Panc1 (cell line): ENCODE measurements at regions not wholly inside any gene's neighbourhood (a gene's known extent, or its start where the extent isn't known, plus 50 kb on each side); places are given as distances from the start of the nearest gene placed in this dataset.

Source experiments
- POLR2AphosphoS5 ChIP-seq: IDR thresholded peaks from 2 replicates; pipeline ENCODE4 v1.6.1; 2012; ENCODE audit warnings: mild to moderate bottlenecking, low read depth, low read length, moderate library complexity
- SIN3A ChIP-seq: IDR thresholded peaks from 2 replicates; pipeline ENCODE4 v1.6.1; 2012; ENCODE audit warnings: low read depth, mild to moderate bottlenecking, low read length, moderate library complexity, borderline replicate concordance; ENCODE audit not compliant: insufficient read depth
- TCF7L2 ChIP-seq: IDR thresholded peaks from 2 replicates; pipeline ENCODE4 v1.6.1; 2011; ENCODE audit warnings: mild to moderate bottlenecking, low read depth, low read length, inconsistent platforms
- TF ChIP-seq, protein P1 (sequence below): fragments of 450-650 bp; IDR thresholded peaks from 2 replicates; pipeline ENCODE4 v1.5.1; 2017; ENCODE audit warnings: mild to moderate bottlenecking
- TF ChIP-seq, protein P2 (sequence below), 2 experiments: IDR thresholded peaks; 2 replicates each; pipeline ENCODE4 v1.6.1; 2011 to 2012; ENCODE audit warnings: low read depth in 2 of 2, control low read depth in 1 of 2, low read length in 1 of 2, mild to moderate bottlenecking in 1 of 2, moderate library complexity in 1 of 2; ENCODE audit not compliant: insufficient read depth in 1 of 2

DNA sequence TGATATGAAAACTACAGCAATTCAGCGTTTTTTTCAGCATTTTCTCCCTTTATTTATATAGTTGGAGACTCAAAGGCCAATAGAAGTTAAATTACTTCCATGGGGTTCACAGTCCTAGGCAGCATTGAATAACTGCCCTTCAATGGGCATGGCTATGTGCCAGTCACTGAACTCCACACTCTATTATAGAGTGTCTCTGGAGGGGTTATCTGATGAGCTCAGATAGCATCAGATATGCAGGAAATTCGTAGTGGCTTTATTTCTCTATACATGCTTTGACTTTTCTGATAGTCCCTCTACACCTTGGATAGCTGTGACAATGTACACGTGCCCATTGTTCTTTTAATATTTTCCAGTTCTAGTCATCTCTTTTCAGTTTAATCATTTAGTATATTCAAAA is 396.9 kb upstream of the CBLB start:
- TF ChIP-seq, protein P1, sequence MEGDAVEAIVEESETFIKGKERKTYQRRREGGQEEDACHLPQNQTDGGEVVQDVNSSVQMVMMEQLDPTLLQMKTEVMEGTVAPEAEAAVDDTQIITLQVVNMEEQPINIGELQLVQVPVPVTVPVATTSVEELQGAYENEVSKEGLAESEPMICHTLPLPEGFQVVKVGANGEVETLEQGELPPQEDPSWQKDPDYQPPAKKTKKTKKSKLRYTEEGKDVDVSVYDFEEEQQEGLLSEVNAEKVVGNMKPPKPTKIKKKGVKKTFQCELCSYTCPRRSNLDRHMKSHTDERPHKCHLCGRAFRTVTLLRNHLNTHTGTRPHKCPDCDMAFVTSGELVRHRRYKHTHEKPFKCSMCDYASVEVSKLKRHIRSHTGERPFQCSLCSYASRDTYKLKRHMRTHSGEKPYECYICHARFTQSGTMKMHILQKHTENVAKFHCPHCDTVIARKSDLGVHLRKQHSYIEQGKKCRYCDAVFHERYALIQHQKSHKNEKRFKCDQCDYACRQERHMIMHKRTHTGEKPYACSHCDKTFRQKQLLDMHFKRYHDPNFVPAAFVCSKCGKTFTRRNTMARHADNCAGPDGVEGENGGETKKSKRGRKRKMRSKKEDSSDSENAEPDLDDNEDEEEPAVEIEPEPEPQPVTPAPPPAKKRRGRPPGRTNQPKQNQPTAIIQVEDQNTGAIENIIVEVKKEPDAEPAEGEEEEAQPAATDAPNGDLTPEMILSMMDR, result no peak
- TF ChIP-seq POLR2AphosphoS5 (no peak), SIN3A (no peak), TCF7L2 (no peak)
- TF ChIP-seq, protein P2, sequence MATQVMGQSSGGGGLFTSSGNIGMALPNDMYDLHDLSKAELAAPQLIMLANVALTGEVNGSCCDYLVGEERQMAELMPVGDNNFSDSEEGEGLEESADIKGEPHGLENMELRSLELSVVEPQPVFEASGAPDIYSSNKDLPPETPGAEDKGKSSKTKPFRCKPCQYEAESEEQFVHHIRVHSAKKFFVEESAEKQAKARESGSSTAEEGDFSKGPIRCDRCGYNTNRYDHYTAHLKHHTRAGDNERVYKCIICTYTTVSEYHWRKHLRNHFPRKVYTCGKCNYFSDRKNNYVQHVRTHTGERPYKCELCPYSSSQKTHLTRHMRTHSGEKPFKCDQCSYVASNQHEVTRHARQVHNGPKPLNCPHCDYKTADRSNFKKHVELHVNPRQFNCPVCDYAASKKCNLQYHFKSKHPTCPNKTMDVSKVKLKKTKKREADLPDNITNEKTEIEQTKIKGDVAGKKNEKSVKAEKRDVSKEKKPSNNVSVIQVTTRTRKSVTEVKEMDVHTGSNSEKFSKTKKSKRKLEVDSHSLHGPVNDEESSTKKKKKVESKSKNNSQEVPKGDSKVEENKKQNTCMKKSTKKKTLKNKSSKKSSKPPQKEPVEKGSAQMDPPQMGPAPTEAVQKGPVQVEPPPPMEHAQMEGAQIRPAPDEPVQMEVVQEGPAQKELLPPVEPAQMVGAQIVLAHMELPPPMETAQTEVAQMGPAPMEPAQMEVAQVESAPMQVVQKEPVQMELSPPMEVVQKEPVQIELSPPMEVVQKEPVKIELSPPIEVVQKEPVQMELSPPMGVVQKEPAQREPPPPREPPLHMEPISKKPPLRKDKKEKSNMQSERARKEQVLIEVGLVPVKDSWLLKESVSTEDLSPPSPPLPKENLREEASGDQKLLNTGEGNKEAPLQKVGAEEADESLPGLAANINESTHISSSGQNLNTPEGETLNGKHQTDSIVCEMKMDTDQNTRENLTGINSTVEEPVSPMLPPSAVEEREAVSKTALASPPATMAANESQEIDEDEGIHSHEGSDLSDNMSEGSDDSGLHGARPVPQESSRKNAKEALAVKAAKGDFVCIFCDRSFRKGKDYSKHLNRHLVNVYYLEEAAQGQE (IDR thresholded peaks at IDR 0.05; ENCODE audit: insufficient read depth in 1 of 2, low read depth in 2 of 2, low read length in 1 of 2), result no peak
